ENCODE measurements at regions not wholly inside any gene's neighbourhood (a gene's known extent, or its start where the extent isn't known, plus 50 kb on each side); places are given as distances from the start of the nearest gene placed in this dataset.

DNA sequence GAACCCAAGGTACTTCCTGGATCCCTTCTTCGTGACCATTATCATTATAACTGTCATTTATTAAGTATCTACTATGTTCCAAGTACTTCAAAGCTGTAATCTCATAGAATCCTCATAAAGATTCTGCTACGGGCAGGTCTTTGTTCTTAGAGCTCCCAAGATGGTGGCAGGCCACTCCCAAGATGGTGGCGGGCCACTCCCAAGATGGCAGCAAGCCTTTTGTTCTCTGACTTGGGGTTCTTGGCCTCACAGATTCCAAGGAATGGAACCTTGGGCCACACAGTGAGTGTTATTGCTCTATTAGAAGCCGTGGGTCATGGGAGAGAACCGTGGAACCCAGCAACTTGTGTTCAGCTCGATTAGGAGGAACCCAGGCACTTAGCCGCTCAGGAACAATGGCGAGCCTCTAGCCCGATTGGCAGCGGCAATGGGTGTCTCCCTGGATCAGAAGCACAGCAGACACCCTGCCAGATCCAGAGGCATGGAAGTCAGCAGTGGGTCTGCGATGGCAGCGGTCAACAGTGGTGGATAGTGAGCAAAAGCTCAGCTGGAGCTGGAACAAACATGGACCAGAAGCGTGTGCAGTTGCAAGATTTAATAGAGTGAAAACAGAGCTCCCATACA, 193.7 kb upstream of the BTG1 start:
- TF ChIP-seq, protein P1, sequence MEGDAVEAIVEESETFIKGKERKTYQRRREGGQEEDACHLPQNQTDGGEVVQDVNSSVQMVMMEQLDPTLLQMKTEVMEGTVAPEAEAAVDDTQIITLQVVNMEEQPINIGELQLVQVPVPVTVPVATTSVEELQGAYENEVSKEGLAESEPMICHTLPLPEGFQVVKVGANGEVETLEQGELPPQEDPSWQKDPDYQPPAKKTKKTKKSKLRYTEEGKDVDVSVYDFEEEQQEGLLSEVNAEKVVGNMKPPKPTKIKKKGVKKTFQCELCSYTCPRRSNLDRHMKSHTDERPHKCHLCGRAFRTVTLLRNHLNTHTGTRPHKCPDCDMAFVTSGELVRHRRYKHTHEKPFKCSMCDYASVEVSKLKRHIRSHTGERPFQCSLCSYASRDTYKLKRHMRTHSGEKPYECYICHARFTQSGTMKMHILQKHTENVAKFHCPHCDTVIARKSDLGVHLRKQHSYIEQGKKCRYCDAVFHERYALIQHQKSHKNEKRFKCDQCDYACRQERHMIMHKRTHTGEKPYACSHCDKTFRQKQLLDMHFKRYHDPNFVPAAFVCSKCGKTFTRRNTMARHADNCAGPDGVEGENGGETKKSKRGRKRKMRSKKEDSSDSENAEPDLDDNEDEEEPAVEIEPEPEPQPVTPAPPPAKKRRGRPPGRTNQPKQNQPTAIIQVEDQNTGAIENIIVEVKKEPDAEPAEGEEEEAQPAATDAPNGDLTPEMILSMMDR (conservative IDR thresholded peaks at IDR 0.05; ENCODE audit: low read depth in 2 of 2), result no peak
- no peak for TF ChIP-seq EZH2phosphoT487 (IDR thresholded peaks at IDR 0.05; ENCODE audit: unreplicated experiment)
- TF ChIP-seq POLR2AphosphoS5 (IDR thresholded peaks at IDR 0.05; ENCODE audit: low read depth), result no peak
- TF ChIP-seq, protein P2, sequence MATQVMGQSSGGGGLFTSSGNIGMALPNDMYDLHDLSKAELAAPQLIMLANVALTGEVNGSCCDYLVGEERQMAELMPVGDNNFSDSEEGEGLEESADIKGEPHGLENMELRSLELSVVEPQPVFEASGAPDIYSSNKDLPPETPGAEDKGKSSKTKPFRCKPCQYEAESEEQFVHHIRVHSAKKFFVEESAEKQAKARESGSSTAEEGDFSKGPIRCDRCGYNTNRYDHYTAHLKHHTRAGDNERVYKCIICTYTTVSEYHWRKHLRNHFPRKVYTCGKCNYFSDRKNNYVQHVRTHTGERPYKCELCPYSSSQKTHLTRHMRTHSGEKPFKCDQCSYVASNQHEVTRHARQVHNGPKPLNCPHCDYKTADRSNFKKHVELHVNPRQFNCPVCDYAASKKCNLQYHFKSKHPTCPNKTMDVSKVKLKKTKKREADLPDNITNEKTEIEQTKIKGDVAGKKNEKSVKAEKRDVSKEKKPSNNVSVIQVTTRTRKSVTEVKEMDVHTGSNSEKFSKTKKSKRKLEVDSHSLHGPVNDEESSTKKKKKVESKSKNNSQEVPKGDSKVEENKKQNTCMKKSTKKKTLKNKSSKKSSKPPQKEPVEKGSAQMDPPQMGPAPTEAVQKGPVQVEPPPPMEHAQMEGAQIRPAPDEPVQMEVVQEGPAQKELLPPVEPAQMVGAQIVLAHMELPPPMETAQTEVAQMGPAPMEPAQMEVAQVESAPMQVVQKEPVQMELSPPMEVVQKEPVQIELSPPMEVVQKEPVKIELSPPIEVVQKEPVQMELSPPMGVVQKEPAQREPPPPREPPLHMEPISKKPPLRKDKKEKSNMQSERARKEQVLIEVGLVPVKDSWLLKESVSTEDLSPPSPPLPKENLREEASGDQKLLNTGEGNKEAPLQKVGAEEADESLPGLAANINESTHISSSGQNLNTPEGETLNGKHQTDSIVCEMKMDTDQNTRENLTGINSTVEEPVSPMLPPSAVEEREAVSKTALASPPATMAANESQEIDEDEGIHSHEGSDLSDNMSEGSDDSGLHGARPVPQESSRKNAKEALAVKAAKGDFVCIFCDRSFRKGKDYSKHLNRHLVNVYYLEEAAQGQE (IDR thresholded peaks at IDR 0.05; ENCODE audit: unreplicated experiment), result no peak
- TF ChIP-seq, protein P3, sequence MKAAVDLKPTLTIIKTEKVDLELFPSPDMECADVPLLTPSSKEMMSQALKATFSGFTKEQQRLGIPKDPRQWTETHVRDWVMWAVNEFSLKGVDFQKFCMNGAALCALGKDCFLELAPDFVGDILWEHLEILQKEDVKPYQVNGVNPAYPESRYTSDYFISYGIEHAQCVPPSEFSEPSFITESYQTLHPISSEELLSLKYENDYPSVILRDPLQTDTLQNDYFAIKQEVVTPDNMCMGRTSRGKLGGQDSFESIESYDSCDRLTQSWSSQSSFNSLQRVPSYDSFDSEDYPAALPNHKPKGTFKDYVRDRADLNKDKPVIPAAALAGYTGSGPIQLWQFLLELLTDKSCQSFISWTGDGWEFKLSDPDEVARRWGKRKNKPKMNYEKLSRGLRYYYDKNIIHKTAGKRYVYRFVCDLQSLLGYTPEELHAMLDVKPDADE (IDR thresholded peaks at IDR 0.05), result no peak
- no peak for TF ChIP-seq EZH2 (IDR thresholded peaks at IDR 0.05; ENCODE audit: low read depth, unreplicated experiment)
- no peak for TF ChIP-seq JUNB (IDR thresholded peaks at IDR 0.05; ENCODE audit: unreplicated experiment)

All from GM23338 (cell line).